Left colon (tissue), 2 donors: ENCODE measurements at regions not wholly inside any gene's neighbourhood (a gene's known extent, or its start where the extent isn't known, plus 50 kb on each side); places are given as distances from the start of the nearest gene placed in this dataset.
"Not testable (repeated sequence)": the region's sequence is repeated elsewhere in the genome, so short reads cannot be mapped to it uniquely, and the experiment has no call there.

ENCODE experiments used
- ATAC-seq: fragments of 200-7000 bp; cut with Tn5 transposase; one replicate; pipeline ENCODE4 v1.9.1; 2020; ENCODE audit warnings: mild to moderate bottlenecking, moderate library complexity
- DNase-seq, 2 donors: peaks; one replicate each; pipeline ENCODE4 v3.0.0-alpha.2; 2020
- intact Hi-C, 2 donors: fragments of 100-400 bp; cut with DNase I in 1 of 2; cut with micrococcal nuclease in 1 of 2; formaldehyde crosslinking; loops; one replicate each; pipeline versions ENCODE4 v1.11.2 to v1.14.0; 2022; cut with DNase I, micrococcal nuclease
- donor health status: DM: no; HTN: no; CAD: no.
- donor health status: DM: yes; HTN: yes; CAD: no.

DNA sequence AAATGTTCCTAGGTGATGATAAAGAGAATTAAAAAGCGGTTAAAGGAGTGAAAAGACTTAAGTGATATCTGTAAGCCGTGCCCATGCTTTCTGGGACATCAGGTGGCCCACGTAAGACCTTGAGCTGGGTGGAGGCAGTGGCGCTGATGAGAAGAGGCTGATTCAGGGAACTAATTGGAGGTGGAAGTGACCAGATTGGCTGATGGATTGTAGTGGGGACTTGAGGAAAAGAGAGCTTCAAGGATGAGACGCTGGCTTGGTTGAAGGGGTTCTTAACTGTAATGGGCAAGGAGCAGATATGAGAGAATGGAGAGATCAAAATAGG is 69.1 kb upstream of the EP300 start:
- intact Hi-C loops: loop anchor here in 1 of 2 donors (5.0 kb wide), 1 partner anchor 66 kb away; no protein-coding TSS in a partner anchor
- no peak for ATAC-seq
- peak in 1 of 2 donors; percentile 9 for DNase-seq

DNA sequence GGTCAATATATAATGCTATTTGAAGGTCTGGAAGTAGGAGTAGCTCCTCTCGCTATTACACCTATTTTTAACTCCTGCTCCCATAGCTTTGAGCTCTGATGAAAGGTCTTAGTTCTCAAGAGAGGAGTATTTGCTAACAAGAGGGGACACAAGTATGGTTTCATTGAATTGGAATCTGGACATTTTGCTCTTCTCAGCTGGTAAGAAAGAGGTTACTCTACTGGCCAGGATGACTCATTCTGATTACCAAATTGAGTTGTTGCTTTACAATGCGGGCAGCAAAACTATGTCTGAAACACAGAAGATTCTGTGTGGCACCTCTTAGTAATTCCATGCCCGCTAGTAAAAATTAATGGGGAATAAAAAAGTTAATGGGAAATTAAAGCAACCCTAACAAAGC is 63.6 kb upstream of the EP300 start:
- no peak for ATAC-seq
- intact Hi-C loops: no loop called here
- no peak for DNase-seq

GRCh38 chr22:41030891-41031290 is 61.5 kb upstream of the EP300 start:
- ATAC-seq: no peak
- no peak for DNase-seq
- intact Hi-C loops: no loop called here

- intact Hi-C loops: no loop called here
- no peak for ATAC-seq
- DNase-seq: no peak
Measured at GRCh38 chr22:41034706-41035105, 57.7 kb upstream of the EP300 start.

GRCh38 chr22:41036924-41037323 is 55.5 kb upstream of the EP300 start:
- DNase-seq: no peak
- intact Hi-C loops: no loop called here
- ATAC-seq: no peak

- ATAC-seq (no peak), DNase-seq (no peak)
- intact Hi-C loops: no loop called here
Measured at GRCh38 chr22:41038732-41039131, 53.7 kb upstream of the EP300 start.

GRCh38 chr22:41039641-41040040 is 52.8 kb upstream of the EP300 start:
- DNase-seq, intact Hi-C loops, ATAC-seq: not testable (repeated sequence)

DNA sequence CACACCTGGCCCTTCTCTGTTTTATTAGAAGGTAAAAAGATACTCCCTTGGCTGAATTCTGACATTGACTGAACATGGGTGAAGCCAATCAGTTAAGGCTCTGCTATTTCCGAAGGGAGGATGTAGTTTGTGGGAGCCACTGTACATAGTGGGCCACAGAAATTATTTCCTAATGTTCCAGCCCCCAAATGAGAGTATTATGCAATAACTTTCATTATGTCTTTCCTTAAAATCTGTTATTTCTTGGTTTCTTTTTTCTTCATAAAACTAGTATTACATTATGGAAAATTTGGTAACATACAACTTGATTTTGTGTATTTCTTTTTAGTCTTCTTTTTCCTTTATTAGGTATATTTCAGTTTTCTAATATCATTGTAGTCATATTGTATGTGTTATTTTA is 51.9 kb upstream of the EP300 start:
- DNase-seq (no peak), ATAC-seq (no peak)
- intact Hi-C loops: no loop called here

DNA sequence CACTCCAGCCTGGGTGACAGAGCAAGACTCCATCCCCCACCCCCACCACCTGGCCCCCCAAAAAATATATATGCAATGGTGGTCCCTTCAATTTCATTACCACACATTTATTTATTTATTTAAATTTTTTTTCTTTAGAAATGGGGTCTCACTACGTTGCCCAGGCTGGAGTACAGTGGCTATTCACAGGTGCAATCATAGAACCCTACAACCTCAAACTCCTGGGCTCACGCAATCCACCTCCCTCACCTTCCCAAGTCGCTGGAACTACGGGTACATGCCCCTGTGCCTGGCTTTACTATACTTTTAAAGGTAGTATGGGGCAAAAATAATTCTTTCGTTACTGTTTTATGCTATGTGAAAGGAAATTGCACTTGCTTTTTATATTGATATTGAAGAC is 50.9 kb upstream of the EP300 start:
- ATAC-seq: no peak
- DNase-seq: no peak
- intact Hi-C loops: no loop called here
